ENCODE measurements at regions not wholly inside any gene's neighbourhood (a gene's known extent, or its start where the extent isn't known, plus 50 kb on each side); places are given as distances from the start of the nearest gene placed in this dataset.
A peak's percentile ranks its signal among the peaks of the same experiment; 100 is the strongest.

- TF ChIP-seq, protein P1, sequence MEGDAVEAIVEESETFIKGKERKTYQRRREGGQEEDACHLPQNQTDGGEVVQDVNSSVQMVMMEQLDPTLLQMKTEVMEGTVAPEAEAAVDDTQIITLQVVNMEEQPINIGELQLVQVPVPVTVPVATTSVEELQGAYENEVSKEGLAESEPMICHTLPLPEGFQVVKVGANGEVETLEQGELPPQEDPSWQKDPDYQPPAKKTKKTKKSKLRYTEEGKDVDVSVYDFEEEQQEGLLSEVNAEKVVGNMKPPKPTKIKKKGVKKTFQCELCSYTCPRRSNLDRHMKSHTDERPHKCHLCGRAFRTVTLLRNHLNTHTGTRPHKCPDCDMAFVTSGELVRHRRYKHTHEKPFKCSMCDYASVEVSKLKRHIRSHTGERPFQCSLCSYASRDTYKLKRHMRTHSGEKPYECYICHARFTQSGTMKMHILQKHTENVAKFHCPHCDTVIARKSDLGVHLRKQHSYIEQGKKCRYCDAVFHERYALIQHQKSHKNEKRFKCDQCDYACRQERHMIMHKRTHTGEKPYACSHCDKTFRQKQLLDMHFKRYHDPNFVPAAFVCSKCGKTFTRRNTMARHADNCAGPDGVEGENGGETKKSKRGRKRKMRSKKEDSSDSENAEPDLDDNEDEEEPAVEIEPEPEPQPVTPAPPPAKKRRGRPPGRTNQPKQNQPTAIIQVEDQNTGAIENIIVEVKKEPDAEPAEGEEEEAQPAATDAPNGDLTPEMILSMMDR (IDR thresholded peaks at IDR 0.05): peak; percentile 88
- TF ChIP-seq ZFX (IDR thresholded peaks at IDR 0.05; ENCODE audit: borderline replicate concordance): no peak
These were observed 384.4 kb upstream of the C2CD4B start for GRCh38 chr15:62549345-62549970.

Data from 22Rv1 (cell line).